SKM-1 (cell line): ENCODE measurements at regions not wholly inside any gene's neighbourhood (a gene's known extent, or its start where the extent isn't known, plus 50 kb on each side); places are given as distances from the start of the nearest gene placed in this dataset.

Experiments
- DNase-seq: peaks from one replicate; lab custom pipeline; 2025; ENCODE audit not compliant: unreplicated experiment; lab: John Stamatoyannopoulos, UW

- no peak for DNase-seq
These were observed 415.9 kb downstream of the EPHA4 start for GRCh38 chr2:221156062-221156734.

- no peak for DNase-seq
These were observed 410.9 kb downstream of the EPHA4 start for GRCh38 chr2:221161186-221161585.

GRCh38 chr2:221166292-221166691, 405.8 kb downstream of the EPHA4 start:
- DNase-seq, result no peak

GRCh38 chr2:221167561-221167960, 404.5 kb downstream of the EPHA4 start:
- no peak for DNase-seq

GRCh38 chr2:221169724-221170123, 402.4 kb downstream of the EPHA4 start:
- no peak for DNase-seq

- DNase-seq, result no peak
These were observed 401.6 kb downstream of the EPHA4 start for GRCh38 chr2:221170548-221170947.

GRCh38 chr2:221176667-221177066, 395.4 kb downstream of the EPHA4 start:
- no peak for DNase-seq

GRCh38 chr2:221178139-221178538, 394.0 kb downstream of the EPHA4 start:
- no peak for DNase-seq

GRCh38 chr2:221186873-221187272, 385.2 kb downstream of the EPHA4 start:
- no peak for DNase-seq

- DNase-seq, result no peak
These were observed 382.6 kb downstream of the EPHA4 start for GRCh38 chr2:221189431-221190067.

GRCh38 chr2:221195829-221196228, 376.3 kb downstream of the EPHA4 start:
- no peak for DNase-seq

GRCh38 chr2:221197225-221197856, 374.8 kb downstream of the EPHA4 start:
- DNase-seq, result no peak

GRCh38 chr2:221198309-221198708, 373.8 kb downstream of the EPHA4 start:
- no peak for DNase-seq

- no peak for DNase-seq
These were observed 371.8 kb downstream of the EPHA4 start for GRCh38 chr2:221200184-221200839.

GRCh38 chr2:221202431-221202830, 369.7 kb downstream of the EPHA4 start:
- no peak for DNase-seq

GRCh38 chr2:221203125-221203524, 369.0 kb downstream of the EPHA4 start:
- no peak for DNase-seq

GRCh38 chr2:221203856-221204255, 368.2 kb downstream of the EPHA4 start:
- DNase-seq, result no peak

GRCh38 chr2:221204699-221205098, 367.4 kb downstream of the EPHA4 start:
- DNase-seq, result no peak

GRCh38 chr2:221205103-221205673, 366.9 kb downstream of the EPHA4 start:
- DNase-seq, result no peak

GRCh38 chr2:221210686-221211085, 361.4 kb downstream of the EPHA4 start:
- DNase-seq, result no peak

- DNase-seq, result no peak
These were observed 360.5 kb downstream of the EPHA4 start for GRCh38 chr2:221211653-221212052.

GRCh38 chr2:221212105-221212504, 360.0 kb downstream of the EPHA4 start:
- no peak for DNase-seq
